GM12878 (cell line): ENCODE measurements at regions not wholly inside any gene's neighbourhood (a gene's known extent, or its start where the extent isn't known, plus 50 kb on each side); places are given as distances from the start of the nearest gene placed in this dataset.

Source experiments
- ATAC-seq: fragments of 200-7000 bp; cut with Tn5 transposase; 3 replicates; pipeline ENCODE4 v1.9.1; 2020; ENCODE audit warnings: mild to moderate bottlenecking, moderate library complexity
- BruUV-seq: library from RNA; stranded (reverse); fragments of 400-500 nt; replicated peaks from 2 replicates; lab custom pipeline; 2021; lab: Mats Ljungman, UMichigan
- CTCF ChIA-PET: fragments of 300-600 bp; sonication (Branson Sonifier 250); formaldehyde crosslinking; extraction: SDS; loops from one replicate; lab custom pipeline; 2021; ENCODE audit warnings: inconsistent platforms; lab: Yijun Ruan, JAX
- POLR2A ChIA-PET: fragments of 350-600 bp; formaldehyde crosslinking; extraction: SDS; loops from one replicate; lab custom pipeline; 2021; ENCODE audit warnings: inconsistent platforms; lab: Charles Lee
- RAD21 ChIA-PET: fragments of 300-600 bp; sonication (Branson Sonifier 250); formaldehyde crosslinking; loops from one replicate; lab custom pipeline; 2023; ENCODE audit warnings: antibody characterized with exemption; ENCODE audit not compliant: unreplicated experiment; lab: Charles Lee
- SMC1A ChIA-PET: fragments of 300-600 bp; sonication (Branson Sonifier 250); formaldehyde crosslinking; loops from one replicate; lab custom pipeline; 2023; ENCODE audit not compliant: unreplicated experiment, uncharacterized antibody; lab: Charles Lee
- DNase-seq: peaks from one replicate; pipeline ENCODE4 v3.0.0-alpha.2; 2011; ENCODE audit warnings: low read depth, low spot score
- FAIRE-seq: peaks from 3 replicates; lab custom pipeline; 2011; peaks lifted over from hg19 to GRCh38; lab: Jason Lieb, UNC
- H2AFZ ChIP-seq: 2 replicates; pipeline ENCODE4 v1.6.0; 2011; ENCODE audit warnings: low read depth, low read length, control low read depth; ENCODE audit not compliant: control insufficient read depth
- H3K27ac ChIP-seq: 2 replicates; pipeline ENCODE4 v1.5.1; 2011; ENCODE audit warnings: control low read depth; ENCODE audit not compliant: control insufficient read depth, insufficient read depth
- H3K27me3 ChIP-seq, 2 experiments: replicated peaks in 1 of 2; 2 replicates each; pipeline versions ENCODE4 v1.6.0 to v1.6.1; 2011; ENCODE audit warnings: low read length in 1 of 2; ENCODE audit not compliant: control insufficient read depth in 2 of 2, insufficient read depth in 2 of 2
- H3K36me3 ChIP-seq, 2 experiments: 2 replicates each; pipeline ENCODE4 v1.5.1; 2011; ENCODE audit warnings: low read length in 1 of 2; ENCODE audit not compliant: control insufficient read depth in 2 of 2, insufficient read depth in 2 of 2
- H3K4me1 ChIP-seq: 2 replicates; pipeline ENCODE4 v1.6.1; 2011; ENCODE audit warnings: mild to moderate bottlenecking, low read length, moderate library complexity, mixed read lengths; ENCODE audit not compliant: control insufficient read depth, insufficient read depth
- H3K4me2 ChIP-seq: 2 replicates; pipeline ENCODE4 v1.6.0; 2011; ENCODE audit warnings: control low read depth; ENCODE audit not compliant: control insufficient read depth, insufficient read depth
- H3K4me3 ChIP-seq: fragments of 200-600 bp; sonication (generic); 2 replicates; pipeline ENCODE4 v1.5.1; 2016
- H3K79me2 ChIP-seq: 2 replicates; pipeline ENCODE4 v1.6.0; 2011; ENCODE audit warnings: low read length; ENCODE audit not compliant: control insufficient read depth, insufficient read depth
- H3K9ac ChIP-seq: 2 replicates; pipeline ENCODE4 v1.8.0; 2011; ENCODE audit warnings: low read length, control low read depth, mixed read lengths; ENCODE audit not compliant: control insufficient read depth, insufficient read depth
- H3K9me3 ChIP-seq: replicated peaks from 3 replicates; pipeline ENCODE4 v1.5.1; 2011; ENCODE audit warnings: mild to moderate bottlenecking, low read length; ENCODE audit not compliant: control insufficient read depth, insufficient read depth
- H4K20me1 ChIP-seq: 2 replicates; pipeline ENCODE4 v1.6.0; 2011; ENCODE audit not compliant: control insufficient read depth, insufficient read depth
- CTCF ChIP-seq, 3 experiments: IDR thresholded peaks in 2 of 3; conservative IDR thresholded peaks in 1 of 3; 2 replicates each; pipeline ENCODE4 v1.5.1; 2011; ENCODE audit warnings: low read depth in 3 of 3, low read length in 3 of 3, mild to moderate bottlenecking in 3 of 3, control low read depth in 2 of 3, moderate library complexity in 2 of 3, inconsistent platforms in 1 of 3, mixed read lengths in 1 of 3; ENCODE audit not compliant: control insufficient read depth in 2 of 3, insufficient read depth in 1 of 3; ENCODE audit errors: extremely low read depth in 1 of 3
- RAD21 ChIP-seq: IDR thresholded peaks from 2 replicates; pipeline ENCODE4 v1.6.1; 2011; ENCODE audit warnings: mild to moderate bottlenecking, low read depth, low read length, moderate library complexity; ENCODE audit not compliant: insufficient read depth
- SMC3 ChIP-seq: IDR thresholded peaks from 2 replicates; pipeline ENCODE4 v1.6.1; 2011; ENCODE audit warnings: low read length, improper control_type of control experiment, borderline replicate concordance
- SRF ChIP-seq, 2 experiments: IDR thresholded peaks; 2 replicates each; pipeline ENCODE4 v1.6.1; 2011; ENCODE audit warnings: low read depth in 2 of 2, low read length in 2 of 2, mild to moderate bottlenecking in 1 of 2, moderate library complexity in 1 of 2
- ZNF384 ChIP-seq: IDR thresholded peaks from 2 replicates; pipeline ENCODE4 v1.6.1; 2012; ENCODE audit warnings: low read depth, mild to moderate bottlenecking, low read length, improper control_type of control experiment, borderline replicate concordance
- WGBS: methylation state at CpG from one replicate; pipeline ENCODE4 v1.1.6; 2016; ENCODE audit warnings: low lambda C conversion rate; ENCODE audit not compliant: insufficient replicate concordance, insufficient coverage; ENCODE audit errors: missing lambda C conversion rate; 5-methylcytosine and 5-hydroxymethylcytosine counted together
- in situ Hi-C: fragments of 300-500 bp; cut with MboI; formaldehyde crosslinking; loops from 9 replicates; pipeline ENCODE4 v1.14.3; 2018; ENCODE audit warnings: mixed read lengths
- intact Hi-C: fragments of 100-400 bp; cut with micrococcal nuclease; formaldehyde crosslinking; loops from one replicate; pipeline ENCODE4 v1.14.2; 2022; ENCODE audit not compliant: unreplicated experiment
- TF ChIP-seq, protein P1 (sequence below): fragments of 450-650 bp; IDR thresholded peaks from 2 replicates; pipeline ENCODE4 v1.6.1; 2017; ENCODE audit warnings: low read depth, mild to moderate bottlenecking, moderate library complexity

GRCh38 chr5:17132444-17133083, 84.9 kb upstream of the BASP1 start:
- H2AFZ ChIP-seq, result no peak overlapping the region
- H3K9me3 ChIP-seq, result no peaks in the 10 kb centered on the region; the same call in 2 of the 3 replicates
- no peaks in the 10 kb centered on the region for H3K27me3 ChIP-seq
- no peaks in the 10 kb centered on the region for H3K4me1 ChIP-seq
- ChIA-PET RAD21 (interaction anchor here (2.0 kb wide), 1 partner anchor 341 kb away, joined by 9 read pairs; no protein-coding TSS in a partner anchor), POLR2A (no interaction called here), SMC1A (interaction anchor here (0.7 to 1.9 kb wide), 7 partner anchors 11 to 972 kb away, joined by 3 to 10 read pairs (median 4); no protein-coding TSS in a partner anchor), CTCF (interaction anchor here (0.8 to 5.0 kb wide), 28 partner anchors 10 to 643 kb away, joined by 3 to 36 read pairs (median 4); no protein-coding TSS in a partner anchor)
- 49% methylated on average over 4 of the region's 4 CpGs for WGBS
- no TSS peak for BruUV-seq
- no peak for DNase-seq
- no peaks in the 10 kb centered on the region for H3K79me2 ChIP-seq
- intact Hi-C loops (loop anchor here (1.0 to 2.0 kb wide), 2 partner anchors 198 to 342 kb away; no protein-coding TSS in a partner anchor), in situ Hi-C loops (no loop called here)
- no peak overlapping the region for H3K4me3 ChIP-seq
- H3K27ac ChIP-seq, result no peak overlapping the region
- no peak for TF ChIP-seq SRF (IDR thresholded peaks at IDR 0.05; ENCODE audit: low read depth in 2 of 2, low read length in 2 of 2)
- no peak for TF ChIP-seq ZNF384
- peak; percentile 36 for TF ChIP-seq RAD21
- TF ChIP-seq SMC3, result peak; percentile 32; the same call in 1 of the 2 replicates
- TF ChIP-seq, protein P1, sequence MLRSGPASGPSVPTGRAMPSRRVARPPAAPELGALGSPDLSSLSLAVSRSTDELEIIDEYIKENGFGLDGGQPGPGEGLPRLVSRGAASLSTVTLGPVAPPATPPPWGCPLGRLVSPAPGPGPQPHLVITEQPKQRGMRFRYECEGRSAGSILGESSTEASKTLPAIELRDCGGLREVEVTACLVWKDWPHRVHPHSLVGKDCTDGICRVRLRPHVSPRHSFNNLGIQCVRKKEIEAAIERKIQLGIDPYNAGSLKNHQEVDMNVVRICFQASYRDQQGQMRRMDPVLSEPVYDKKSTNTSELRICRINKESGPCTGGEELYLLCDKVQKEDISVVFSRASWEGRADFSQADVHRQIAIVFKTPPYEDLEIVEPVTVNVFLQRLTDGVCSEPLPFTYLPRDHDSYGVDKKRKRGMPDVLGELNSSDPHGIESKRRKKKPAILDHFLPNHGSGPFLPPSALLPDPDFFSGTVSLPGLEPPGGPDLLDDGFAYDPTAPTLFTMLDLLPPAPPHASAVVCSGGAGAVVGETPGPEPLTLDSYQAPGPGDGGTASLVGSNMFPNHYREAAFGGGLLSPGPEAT, result no peak
- peak; percentile 39 to 58 (median 40); a peak in 4 of 6 replicates for TF ChIP-seq CTCF (IDR thresholded peaks at IDR 0.05 in 2 of 3, conservative IDR thresholded peaks at IDR 0.05 in 1 of 3; ENCODE audit: control insufficient read depth in 2 of 3, extremely low read depth in 1 of 3, insufficient read depth in 1 of 3, low read depth in 3 of 3, low read length in 3 of 3)
- H3K36me3 ChIP-seq, result no peaks in the 10 kb centered on the region
- ATAC-seq, result peak; percentile 63
- no peak overlapping the region for H3K9ac ChIP-seq
- H4K20me1 ChIP-seq, result no peaks in the 10 kb centered on the region
- no peak overlapping the region for H3K4me2 ChIP-seq
- FAIRE-seq, result no peak
